Epithelial cell of prostate (primary cell): ENCODE measurements at regions not wholly inside any gene's neighbourhood (a gene's known extent, or its start where the extent isn't known, plus 50 kb on each side); places are given as distances from the start of the nearest gene placed in this dataset.
"Not testable (repeated sequence)": the region's sequence is repeated elsewhere in the genome, so short reads cannot be mapped to it uniquely, and the experiment has no call there.

Experiments used
- DNase-seq: peaks from one replicate; pipeline ENCODE4 v3.0.0-alpha.2; 2011; ENCODE audit warnings: low read depth, low spot score
- H3K27ac ChIP-seq: fragments of 450-650 bp; 2 replicates; pipeline ENCODE4 v1.5.1; 2017; ENCODE audit warnings: mild to moderate bottlenecking

DNA sequence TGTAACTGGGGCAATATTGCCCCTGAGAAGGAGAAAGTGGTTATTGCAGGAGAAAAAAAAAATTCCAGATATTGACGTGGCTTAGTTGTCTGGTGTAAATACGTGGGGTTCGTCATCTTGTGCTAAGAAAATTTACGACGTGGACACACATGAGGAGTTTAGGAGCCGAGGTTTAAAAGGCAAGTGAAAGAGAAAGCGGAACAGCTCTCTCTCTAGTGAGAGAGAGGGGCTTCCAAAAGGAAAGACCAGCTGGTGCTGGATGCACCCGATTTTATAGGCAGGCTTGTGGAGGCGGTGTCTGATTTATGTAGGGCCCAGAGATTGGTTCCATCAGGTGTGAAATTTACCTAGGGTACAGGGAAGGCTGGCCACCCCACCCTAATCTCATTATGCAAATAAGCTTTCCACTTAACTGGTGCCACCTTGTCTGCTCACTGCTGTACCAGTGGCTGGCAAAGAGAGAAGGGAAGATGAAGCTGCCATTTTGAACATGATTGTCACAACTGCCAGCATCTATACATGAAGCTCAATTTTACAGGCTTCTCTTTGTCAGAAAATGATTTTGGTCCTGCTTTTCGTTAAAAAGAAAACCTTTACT lies 845.1 kb downstream of the DACH1 start:
- no peak overlapping the region for H3K27ac ChIP-seq
- DNase-seq, result no peak

DNA sequence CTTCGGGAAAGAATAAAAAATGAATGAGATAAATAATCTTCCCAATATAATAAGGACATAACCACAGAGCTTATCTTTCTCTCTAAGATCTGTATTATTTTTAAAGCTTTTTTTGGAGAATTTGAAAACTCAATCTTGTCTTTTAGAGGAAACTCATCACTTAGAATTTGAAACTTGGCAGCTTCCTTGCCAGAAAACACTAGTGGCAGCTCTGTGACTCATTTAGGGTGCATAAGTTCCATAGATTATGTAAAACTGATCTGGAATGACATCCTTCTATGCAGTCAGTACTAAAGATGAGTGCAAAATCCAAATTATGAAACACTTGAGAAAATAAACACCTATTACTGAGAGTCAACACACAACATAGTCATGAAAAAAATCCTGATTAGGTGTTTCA lies 848.0 kb downstream of the DACH1 start:
- H3K27ac ChIP-seq, result no peak overlapping the region
- no peak for DNase-seq

DNA sequence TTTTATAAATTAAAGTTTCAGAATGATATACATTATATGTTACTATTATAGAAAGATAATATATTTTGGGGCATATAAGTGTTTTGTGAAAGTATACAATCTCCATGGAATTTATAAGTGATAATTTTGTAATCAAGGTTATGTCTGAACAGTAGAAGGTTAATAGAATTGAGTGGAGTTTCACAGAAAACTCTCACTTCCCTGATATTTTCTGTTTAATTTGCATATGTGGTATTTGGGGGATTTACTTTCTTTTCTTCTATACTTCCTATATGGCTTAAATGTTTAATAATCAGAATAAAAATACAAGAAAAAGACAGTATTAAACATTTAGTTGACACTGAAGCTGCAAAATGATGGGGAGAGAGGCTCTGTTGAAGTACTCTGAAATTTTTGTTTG lies 848.5 kb downstream of the DACH1 start:
- no peak overlapping the region for H3K27ac ChIP-seq

DNA sequence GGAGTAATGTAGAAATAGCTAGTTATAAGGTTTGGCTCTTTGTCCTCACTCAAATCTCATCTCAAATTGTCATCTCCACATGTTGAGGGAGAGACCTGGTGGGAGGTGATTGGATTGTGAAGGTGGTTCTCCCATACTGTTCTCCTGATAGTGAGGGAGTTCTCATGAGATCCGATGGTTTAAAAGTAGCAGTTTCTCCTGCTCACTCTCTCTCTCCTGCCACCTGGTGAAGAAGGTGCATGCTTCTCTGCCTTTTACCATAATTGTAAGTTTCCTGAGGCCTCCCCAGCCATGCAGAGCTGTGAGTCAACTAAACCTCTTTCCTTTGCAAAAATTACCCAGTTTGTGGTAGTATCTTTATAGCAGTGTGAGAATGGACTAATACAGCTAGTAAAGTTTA lies 849.4 kb downstream of the DACH1 start:
- no peak overlapping the region for H3K27ac ChIP-seq
- DNase-seq, result no peak

More for the DNA sequence above, 848.5 kb downstream of the DACH1 start:
- DNase-seq, result no peak

DNA sequence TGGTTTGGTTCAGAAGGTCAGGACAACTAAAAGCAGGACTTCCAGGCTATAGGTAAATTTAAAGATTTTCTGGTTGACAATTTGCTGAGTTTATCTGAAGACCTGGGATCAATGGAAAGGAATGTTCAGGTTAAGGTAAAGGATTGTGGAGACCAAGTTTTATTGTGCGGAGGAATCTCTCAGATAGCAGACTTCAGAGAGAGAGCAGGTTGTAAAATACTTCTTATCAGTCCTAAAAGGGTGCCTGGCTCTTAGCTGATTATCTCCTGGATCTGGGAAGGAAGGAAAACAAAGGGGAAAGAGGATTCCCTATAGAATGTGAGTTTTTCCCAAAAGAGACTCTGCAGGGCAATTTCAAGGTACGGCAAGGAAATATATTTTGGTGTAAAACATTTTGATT lies 851.5 kb downstream of the DACH1 start:
- DNase-seq, result no peak
- H3K27ac ChIP-seq, result no peak overlapping the region

DNA sequence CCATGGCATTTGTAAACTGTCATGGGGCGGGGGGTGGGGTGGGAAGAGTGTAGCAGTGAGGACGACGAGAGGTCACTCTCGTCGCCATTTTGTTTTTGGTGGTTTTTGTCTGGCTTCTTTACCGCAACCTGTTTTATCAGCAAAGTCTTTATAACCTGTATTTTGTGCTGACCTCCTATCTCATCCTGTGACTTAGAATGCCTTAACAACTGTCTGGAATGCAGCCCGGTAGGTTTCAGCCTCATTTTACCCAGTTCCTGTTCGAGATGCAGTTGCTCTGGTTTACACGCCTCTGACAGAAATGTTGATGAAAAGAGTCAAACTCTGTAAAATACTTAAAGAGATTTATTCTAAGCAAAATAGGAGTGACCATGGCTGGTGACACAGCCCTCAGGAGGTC lies 852.0 kb downstream of the DACH1 start:
- H3K27ac ChIP-seq, result no peak overlapping the region
- DNase-seq, result no peak

DNA sequence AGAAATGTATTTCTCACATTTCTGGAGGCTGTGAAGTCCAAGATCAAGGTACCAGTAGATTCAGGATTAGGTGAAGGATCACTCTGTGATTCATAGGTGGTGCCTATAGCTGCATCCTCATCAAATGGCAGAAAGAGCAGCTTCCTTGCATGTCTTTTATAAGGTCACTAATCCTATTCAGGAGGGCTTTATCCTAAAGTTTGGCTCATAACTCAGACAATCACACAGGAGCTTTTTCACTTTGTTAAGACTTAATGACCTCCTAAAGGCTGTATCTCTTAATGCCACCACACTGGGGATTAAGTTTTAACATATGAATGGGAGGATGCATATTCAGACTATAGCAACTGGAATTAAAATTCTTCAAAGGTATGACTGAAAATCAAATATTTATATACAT lies 861.1 kb downstream of the DACH1 start:
- H3K27ac ChIP-seq, result no peak overlapping the region
- DNase-seq, result no peak

DNA sequence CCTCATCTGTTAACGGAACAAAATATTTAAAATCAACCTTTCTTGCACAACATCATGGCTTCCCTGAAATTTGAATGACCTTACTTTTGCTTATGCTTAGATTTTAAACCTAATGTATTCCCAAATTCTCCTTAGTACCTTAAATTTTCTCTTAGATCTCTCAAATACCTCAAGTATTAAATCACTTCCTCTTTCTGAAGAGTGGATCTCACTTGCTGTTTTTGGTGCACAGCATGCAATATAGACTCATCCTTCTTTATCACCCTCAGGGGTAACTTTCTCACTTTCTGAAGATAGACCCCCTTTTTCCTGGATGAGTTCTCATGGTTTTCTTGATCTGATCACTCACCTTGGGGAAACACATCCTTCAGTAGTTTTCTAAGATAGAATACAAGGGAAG lies 871.7 kb downstream of the DACH1 start:
- no peak overlapping the region for H3K27ac ChIP-seq

DNA sequence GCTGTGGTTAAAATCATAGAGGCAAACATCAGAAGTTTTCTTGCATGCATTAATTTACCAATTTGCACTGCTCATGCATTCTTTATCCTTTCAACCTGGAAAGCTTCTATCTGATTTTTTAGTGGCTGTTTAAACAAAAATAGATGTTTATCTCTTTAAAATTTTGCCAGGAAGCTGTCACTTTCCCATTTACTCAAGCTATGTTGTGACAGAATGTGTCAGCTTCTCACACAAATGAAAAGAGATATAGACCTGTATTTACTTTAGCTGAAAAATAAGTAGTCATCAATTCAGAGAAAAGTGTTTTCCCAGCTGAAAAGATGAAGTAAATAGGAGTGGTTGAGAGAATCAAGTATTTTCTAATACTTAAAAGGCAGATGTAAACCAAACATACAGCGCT lies 872.8 kb downstream of the DACH1 start:
- DNase-seq, result no peak
- H3K27ac ChIP-seq, result no peak overlapping the region

More for the DNA sequence above, 871.7 kb downstream of the DACH1 start:
- DNase-seq, result no peak

DNA sequence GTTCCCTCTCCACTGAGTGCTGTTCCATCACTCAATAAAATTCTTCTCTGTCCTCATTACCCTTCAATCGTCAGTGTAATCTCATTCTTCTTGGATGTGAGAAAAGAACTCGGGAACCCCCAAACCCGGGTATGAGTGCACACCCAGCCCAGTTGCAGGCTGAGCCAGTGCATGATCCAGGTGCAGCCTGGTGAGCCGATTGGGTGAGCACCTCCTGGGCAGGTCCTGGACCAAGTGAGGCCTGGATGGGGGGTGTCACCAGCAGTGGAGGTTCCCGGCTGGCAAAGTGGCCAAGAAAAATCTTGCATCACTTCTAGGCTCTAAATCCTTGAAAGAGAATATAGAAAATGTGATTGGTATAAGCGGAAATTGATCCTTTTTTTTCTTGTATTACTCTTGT lies 878.8 kb upstream of the KLHL1 start:
- H3K27ac ChIP-seq, result no peak overlapping the region
- DNase-seq, result no peak

DNA sequence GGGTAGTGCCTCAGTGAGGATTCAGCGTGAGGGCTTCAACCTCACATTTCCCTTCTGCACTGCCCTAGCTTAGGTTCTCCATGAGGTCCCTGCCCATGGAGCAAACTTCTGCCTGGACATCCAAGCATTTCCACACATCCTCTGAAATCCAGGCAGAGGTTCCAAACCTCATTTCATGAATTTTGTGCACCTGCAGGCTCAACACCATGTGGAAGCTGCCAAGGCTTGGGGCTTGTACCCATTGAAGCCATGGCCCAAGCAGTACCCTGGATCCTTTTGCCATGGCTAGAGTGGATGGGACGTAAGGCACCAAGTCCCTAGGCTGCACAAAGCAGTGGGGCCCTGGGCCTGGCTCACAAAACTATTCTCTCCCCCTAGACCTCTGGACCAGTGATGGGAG lies 877.1 kb upstream of the KLHL1 start:
- no peak overlapping the region for H3K27ac ChIP-seq
- no peak for DNase-seq

DNA sequence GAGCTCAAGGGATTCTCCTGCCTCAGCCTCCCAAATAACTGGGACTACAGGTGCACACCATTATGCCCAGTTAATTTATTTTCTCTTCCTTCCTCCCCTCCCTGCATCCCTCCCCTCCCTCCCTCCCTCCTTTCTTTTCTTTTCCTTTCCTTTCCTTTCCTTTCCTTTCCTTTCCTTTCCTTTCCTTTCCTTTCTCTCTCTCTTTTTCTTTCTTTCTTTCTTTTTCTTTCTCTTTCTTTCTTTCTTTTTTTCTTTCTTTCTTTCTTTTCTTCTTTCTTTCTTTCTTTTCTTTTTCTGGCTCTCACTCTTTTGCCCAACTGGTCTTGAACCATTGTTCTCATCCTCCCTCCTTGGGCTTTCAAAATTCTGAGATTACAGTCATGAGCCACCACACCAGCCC lies 873.0 kb upstream of the KLHL1 start:
- not testable (repeated sequence) for H3K27ac ChIP-seq, DNase-seq

DNA sequence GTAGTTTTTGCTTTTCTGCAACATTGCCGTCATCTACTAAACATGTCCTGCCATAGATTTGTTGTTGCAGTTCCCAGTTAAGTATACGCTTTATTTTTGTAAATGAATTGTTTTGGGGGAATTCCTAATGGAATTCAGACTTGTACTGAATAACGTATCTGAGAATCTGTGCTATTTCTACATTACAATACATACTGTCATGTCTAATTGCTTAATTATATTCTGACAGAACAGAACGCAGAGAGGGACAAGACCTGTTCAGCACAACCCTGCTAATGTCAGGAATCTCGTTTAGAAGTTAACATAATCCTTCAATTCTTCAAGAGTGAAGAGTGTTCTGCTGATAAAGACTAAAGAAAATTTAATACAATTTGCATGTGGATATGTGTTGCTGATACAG lies 861.1 kb upstream of the KLHL1 start:
- H3K27ac ChIP-seq, result no peak overlapping the region
- DNase-seq, result no peak

DNA sequence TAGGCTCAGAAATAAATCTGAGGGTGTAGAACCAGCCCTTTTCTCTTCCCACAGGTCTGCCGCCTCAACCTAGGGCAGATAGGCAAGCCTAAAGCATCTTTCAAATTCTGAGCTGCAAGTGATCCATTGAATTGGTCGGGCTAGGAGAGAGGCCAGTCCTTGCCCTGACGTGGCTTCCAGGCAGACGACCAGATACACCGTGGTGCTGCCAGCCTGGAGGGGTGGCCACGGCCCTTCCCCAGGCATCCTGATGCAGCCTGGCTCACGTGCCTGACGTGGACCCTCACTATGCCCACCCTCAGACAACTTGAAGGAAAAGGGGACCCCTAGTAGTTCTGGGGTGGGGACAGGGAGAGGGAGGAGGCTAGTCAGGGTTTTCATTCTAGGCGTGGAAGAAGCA lies 859.3 kb upstream of the KLHL1 start:
- no peak for DNase-seq
- no peak overlapping the region for H3K27ac ChIP-seq

DNA sequence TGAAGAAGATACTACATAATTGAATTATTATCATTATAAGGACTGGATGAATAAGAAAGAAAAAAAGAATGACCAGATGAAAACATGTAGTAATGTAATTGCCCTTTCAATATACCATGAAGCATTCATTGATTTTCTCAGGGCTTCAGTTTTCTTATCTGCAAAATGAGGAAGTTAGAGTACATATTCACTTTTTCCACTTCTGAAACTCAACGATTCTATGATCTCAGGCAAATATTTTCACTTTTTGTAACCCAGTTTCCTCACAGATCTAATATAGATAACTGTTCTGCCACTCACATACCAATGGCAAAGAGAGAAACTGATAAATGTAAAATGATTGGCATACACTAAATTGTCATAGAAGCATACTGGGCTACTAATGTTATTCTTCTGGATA lies 856.6 kb upstream of the KLHL1 start:
- no peak overlapping the region for H3K27ac ChIP-seq
- no peak for DNase-seq

DNA sequence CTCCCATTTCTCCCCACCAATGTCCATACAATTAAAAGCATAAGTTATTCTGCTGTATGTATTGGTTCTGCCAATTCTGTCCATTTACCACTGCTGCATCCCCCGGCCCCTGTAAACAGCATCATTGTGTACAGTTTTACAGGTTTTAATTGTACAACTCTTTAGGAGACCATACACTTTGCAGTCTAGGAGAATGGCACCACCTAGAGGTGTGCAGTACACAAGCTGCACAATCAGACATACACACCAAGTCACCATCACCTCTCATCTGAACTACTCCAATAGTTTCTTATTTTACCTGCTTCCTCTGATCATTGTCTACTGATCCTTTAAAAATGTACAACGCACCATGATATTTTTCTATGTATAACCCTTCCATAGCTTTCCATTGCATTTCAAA lies 855.9 kb upstream of the KLHL1 start:
- no peak overlapping the region for H3K27ac ChIP-seq
- DNase-seq, result no peak

DNA sequence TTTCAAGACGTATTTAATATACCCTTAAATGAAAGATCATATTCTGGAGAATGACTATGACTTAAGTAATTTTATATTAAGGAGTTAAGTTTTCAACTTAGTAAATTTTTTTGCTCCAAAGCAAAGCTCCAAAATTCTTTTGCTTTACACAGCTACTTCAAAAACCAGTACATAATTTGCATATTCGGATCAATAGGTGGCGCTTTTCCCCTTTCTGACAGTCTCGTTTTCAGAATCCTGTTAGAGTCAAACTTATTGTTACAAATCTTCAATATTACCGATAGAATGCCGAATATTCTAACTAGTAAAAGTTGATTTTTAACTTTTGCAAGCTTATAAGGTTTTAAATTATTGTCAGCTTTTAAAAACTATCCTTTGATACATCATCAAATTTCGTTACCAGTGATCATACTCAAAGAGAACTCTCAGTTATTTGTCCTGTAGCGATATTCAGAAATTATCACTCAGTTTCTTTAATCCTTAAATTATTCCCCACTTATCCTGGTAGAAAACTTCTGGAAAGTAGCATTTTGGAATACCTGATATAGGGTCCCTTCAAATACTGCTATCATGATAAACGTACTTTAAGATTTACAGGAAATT lies 852.7 kb upstream of the KLHL1 start:
- DNase-seq, result no peak
- no peak overlapping the region for H3K27ac ChIP-seq

DNA sequence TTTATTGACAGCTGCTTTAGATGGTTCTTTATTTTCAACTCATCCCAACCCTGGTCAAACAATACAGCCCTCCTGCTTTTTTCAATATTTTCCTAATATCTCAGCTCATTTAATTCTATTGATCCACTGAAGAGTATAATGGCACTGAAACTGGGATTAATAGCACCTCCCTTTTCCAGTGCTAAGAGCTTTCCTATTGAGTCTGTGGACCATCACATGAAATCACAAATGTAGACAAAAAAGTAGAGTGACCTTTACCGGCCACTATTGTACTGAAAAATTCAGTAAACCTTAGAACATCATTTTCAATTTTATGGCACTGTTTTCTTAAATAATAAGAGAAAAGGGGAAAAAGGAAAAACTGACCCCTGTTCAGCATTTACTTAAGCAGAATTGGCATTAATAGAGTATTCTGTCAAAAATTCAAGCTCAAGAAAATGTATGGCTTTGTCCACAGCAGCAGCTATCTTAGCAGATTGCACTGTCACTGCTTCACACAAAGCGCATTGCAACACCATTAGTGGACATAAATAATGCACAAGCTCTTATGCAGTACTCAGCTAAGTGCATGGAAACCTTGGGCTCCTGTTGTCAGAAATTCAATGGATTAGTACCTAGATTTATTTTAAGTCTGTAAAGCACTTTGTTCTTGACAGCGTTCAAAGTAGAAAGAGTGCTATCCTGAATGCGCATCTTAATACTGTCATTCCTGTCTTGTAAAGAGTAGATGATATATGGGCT lies 851.0 kb upstream of the KLHL1 start:
- H3K27ac ChIP-seq, result no peak overlapping the region
- no peak for DNase-seq

DNA sequence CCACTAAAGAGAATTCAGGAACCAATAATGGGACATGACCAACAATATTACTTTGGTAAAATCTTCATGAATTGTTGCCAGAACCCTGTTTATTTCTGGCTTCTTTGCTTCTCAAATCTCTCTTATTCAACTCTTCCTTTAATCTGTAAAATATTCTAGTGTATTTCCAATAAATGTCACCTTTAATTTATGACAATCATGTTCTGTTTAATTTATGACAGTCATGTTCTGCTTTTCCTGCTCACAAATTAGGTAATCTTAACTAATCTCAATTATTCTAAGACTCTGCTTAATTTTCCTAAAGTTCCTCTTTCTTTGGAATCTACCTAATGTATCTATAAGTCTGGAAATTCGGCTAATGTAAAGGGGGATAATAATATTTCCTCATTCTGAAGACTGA lies 847.6 kb upstream of the KLHL1 start:
- DNase-seq, result no peak
- H3K27ac ChIP-seq, result no peak overlapping the region

DNA sequence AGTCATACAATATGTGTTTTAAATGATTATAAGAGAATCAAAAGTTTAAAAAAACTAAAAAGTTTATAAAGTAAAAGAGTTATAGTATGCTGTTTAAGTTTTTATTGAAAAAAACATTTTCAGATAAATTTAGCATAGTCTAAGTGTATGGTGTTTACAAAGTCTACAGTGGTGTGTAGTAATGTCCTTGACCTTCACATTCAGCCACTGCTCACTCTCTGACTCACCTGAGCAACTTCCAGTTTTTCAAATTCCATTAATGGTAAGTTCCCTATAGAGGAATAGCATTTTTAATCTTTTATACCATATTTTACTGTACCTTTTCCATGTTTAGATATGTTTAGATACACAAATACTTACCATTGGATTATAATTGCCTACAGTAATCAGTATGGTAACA lies 842.4 kb upstream of the KLHL1 start:
- H3K27ac ChIP-seq, result no peak overlapping the region
- DNase-seq, result no peak

DNA sequence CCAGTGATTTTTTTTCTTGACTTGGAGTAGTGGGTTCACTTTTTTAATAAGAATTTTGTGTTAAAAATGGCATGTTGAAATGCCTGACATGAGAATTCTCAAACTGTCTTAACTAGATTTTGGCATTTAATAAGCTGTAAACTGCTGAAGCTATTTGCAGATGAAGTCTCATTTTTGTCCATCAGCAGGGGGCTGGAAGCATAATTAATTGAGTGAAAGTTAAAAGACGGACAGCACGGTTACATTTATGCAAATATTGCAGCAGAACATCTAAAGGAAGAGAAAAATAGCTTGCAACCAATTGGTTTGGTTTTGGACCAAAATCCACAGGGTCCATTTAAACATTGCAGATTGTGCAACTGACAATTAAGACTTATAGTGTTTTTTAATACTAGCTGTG lies 837.3 kb upstream of the KLHL1 start:
- no peak for DNase-seq
- H3K27ac ChIP-seq, result no peak overlapping the region

DNA sequence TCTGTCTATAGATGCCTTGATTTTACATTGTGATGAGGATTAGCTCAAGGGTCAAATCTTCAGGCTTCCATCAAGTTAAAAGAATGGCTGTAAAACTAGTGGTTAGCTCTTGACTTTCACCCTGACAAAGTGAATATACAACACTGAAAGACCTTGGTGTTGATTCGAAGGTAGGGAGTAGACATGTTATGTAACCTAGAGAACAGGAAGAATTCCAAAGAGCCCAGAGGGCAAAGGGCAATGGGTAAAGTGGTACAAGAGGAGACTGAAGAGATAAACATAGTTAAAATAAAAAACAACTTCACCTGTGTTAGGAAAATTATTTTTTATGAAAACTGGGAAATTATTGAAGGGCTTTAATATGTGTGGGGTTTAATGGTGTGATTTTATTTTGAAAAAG lies 833.2 kb upstream of the KLHL1 start:
- H3K27ac ChIP-seq, result no peak overlapping the region
- no peak for DNase-seq
